AG04450 (cell line): ENCODE measurements at regions not wholly inside any gene's neighbourhood (a gene's known extent, or its start where the extent isn't known, plus 50 kb on each side); places are given as distances from the start of the nearest gene placed in this dataset.

Source experiments
- CTCF ChIA-PET: fragments of 300-600, 350-600 bp; formaldehyde crosslinking; extraction: SDS; loops from one replicate; lab custom pipeline; 2022; ENCODE audit warnings: antibody characterized with exemption, inconsistent platforms; lab: Charles Lee
- POLR2A ChIA-PET: fragments of 350-600 bp; formaldehyde crosslinking; extraction: SDS; loops from one replicate; lab custom pipeline; 2021; ENCODE audit warnings: antibody characterized with exemption, inconsistent platforms; lab: Yijun Ruan, JAX
- DNase-seq: peaks from one replicate; pipeline ENCODE4 v3.0.0-alpha.2; 2011; ENCODE audit warnings: low read depth, low spot score
- H3K27ac ChIP-seq: one replicate; pipeline ENCODE4 v1.5.1; 2012; ENCODE audit warnings: low read depth, low read length, control low read depth
- H3K27me3 ChIP-seq: one replicate; pipeline ENCODE4 v1.6.0; 2012; ENCODE audit warnings: low read length; ENCODE audit not compliant: control insufficient read depth, insufficient read depth
- H3K4me3 ChIP-seq: 2 replicates; pipeline ENCODE4 v1.5.1; 2011; ENCODE audit warnings: mild to moderate bottlenecking, low read depth, low read length, control low read depth
- H3K9me3 ChIP-seq: 2 replicates; pipeline ENCODE4 v1.5.1; 2012; ENCODE audit warnings: low read length; ENCODE audit not compliant: control insufficient read depth, insufficient read depth
- TF ChIP-seq, protein P1 (sequence below): IDR thresholded peaks from 2 replicates; pipeline ENCODE4 v1.5.1; 2011; ENCODE audit warnings: low read depth, low read length, control low read depth, inconsistent platforms

DNA sequence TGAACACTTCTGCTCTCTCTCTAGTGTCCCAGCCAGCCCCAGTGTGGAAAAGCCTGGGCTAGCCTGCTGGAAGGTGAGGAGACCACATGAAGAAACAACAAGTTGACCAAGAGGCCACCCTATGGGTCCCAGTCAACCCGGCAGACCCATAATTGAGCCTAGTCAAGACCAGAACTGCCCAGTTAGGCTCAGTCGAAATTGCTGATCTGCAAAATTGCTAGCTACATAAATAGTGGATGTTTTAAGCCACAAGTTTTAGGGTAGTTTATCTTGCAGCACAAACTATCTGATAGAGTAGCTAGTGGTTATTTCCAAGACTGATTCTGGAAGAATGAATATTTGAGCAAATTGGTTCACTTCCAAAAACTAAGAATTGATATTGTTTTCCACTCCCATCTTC lies 82.3 kb upstream of the CCDC112 start:
- no peak for DNase-seq
- ChIA-PET POLR2A (no interaction called here), CTCF (interaction anchor here (1.3 to 2.1 kb wide), 2 partner anchors 163 to 196 kb away, joined by 3 to 7 read pairs; no protein-coding TSS in a partner anchor)
- Histone ChIP-seq H3K9me3 (no peaks in the 10 kb centered on the region; the same call in 1 of the 2 replicates), H3K4me3 (no peak overlapping the region), H3K27me3 (no peaks in the 10 kb centered on the region), H3K27ac (no peak overlapping the region)
- TF ChIP-seq, protein P1, sequence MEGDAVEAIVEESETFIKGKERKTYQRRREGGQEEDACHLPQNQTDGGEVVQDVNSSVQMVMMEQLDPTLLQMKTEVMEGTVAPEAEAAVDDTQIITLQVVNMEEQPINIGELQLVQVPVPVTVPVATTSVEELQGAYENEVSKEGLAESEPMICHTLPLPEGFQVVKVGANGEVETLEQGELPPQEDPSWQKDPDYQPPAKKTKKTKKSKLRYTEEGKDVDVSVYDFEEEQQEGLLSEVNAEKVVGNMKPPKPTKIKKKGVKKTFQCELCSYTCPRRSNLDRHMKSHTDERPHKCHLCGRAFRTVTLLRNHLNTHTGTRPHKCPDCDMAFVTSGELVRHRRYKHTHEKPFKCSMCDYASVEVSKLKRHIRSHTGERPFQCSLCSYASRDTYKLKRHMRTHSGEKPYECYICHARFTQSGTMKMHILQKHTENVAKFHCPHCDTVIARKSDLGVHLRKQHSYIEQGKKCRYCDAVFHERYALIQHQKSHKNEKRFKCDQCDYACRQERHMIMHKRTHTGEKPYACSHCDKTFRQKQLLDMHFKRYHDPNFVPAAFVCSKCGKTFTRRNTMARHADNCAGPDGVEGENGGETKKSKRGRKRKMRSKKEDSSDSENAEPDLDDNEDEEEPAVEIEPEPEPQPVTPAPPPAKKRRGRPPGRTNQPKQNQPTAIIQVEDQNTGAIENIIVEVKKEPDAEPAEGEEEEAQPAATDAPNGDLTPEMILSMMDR = no peak

DNA sequence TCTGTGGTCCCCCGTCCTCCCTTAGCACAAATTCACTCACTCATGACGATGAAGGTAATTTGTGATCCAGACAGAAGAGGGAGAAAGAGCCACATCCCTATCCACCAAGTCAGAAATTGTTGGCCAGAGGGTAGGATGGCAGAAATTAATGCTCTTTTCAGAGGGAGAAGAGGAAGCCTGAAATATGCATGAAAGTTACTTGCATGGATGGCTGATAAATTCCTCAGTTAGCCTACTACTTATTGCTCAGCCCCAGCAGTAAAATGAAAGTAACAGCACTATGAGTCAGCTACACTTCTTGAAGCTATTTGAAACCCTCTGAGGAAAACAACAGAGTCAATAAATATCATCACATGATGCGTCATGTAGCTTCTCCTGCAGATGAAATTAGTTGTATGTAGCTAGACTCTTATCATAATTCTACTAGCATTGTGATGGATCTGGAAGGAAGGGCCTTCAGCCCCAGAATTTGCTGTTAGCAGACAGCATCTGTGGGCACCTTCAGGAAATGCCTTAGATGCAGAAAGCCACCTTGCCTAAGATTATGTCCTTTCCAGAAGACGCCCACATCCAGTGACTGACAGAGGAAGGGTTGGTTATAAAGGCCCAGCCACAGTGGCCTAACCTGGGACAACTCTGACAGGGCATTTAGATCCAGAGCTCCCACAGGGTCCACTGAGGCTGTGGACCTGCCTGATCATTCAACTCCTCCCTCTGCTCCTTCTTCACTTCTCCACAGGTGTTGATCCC lies 81.2 kb upstream of the CCDC112 start:
- CTCF ChIA-PET = interaction anchor here (0.5 to 2.1 kb wide), 7 partner anchors 9 to 247 kb away, joined by 3 to 7 read pairs (median 3); no protein-coding TSS in a partner anchor
- Histone ChIP-seq H3K9me3 (no peaks in the 10 kb centered on the region; the same call in 1 of the 2 replicates), H3K4me3 (no peak overlapping the region), H3K27me3 (no peaks in the 10 kb centered on the region), H3K27ac (peak overlapping the region; percentile 22)
- peak; percentile 66 for DNase-seq
- POLR2A ChIA-PET = interaction anchor here (0.7 to 1.0 kb wide), 2 partner anchors 12 to 167 kb away, joined by 4 to 5 read pairs; partner anchors contain the start of gene FEM1C
- TF ChIP-seq, protein P1 = peak; percentile 33; the same call in 1 of the 2 replicates

DNA sequence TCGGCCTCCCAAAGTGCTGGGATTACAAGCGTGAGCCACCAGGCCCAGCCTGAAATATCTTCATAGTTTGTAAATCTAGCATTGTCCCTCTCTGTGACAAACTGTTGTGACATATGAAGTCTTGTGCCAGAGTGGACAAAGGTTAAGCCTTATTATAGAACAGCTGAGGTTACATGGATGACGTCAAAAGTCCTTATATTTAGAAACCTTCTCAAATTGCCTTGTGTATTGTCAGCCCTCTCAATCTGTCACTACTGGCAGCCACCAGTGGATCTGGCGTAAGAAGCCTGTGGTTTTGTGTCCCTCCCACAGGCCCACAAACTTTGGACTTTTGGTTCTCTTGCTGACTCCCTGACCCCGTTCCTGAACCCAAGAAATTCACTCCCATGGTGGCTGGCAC lies 79.4 kb upstream of the CCDC112 start:
- TF ChIP-seq, protein P1 = no peak
- H3K4me3 ChIP-seq = no peak overlapping the region
- DNase-seq = no peak
- no peak overlapping the region for H3K27ac ChIP-seq
- ChIA-PET CTCF (no interaction called here), POLR2A (no interaction called here)
- H3K27me3 ChIP-seq = no peaks in the 10 kb centered on the region
- no peaks in the 10 kb centered on the region; the same call in 1 of the 2 replicates for H3K9me3 ChIP-seq

DNA sequence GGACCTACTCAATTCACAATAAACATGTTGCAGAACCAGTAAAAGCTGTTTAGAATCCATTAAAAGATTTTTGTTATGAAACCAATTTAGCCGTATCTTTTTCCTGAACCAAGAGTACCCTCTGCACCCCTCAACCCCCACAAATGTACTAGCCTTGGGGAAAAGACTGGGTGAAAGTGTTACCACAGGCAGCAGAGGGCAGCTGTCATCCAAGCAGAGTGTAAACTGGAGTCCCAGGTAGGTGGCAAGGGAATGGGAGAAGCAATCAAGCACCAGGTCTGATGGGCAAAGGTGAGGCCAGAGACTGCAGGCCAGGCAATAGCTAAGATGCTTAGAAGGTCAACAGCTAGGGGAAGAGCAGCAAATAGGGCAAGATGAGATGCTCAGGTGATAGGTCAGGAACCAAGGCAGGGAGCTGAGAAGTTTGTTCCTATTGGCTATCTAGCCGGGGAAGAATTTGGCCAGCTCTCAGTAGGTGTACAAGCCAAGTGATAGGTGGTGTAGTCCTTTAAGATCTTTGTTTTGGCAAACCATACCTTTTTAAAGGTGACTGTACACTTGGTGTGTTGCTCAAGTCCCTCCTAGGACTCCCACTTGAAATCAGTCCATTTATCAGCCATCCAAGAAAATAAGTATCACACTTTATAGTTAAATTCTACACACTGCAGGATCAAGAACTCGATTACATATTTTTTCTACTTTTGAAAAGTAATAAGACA lies 77.8 kb upstream of the CCDC112 start:
- Histone ChIP-seq H3K9me3 (peaks cover 3% of the 10 kb centered on the region; the same call in 1 of the 2 replicates), H3K27me3 (no peaks in the 10 kb centered on the region), H3K27ac (no peak overlapping the region), H3K4me3 (no peak overlapping the region)
- ChIA-PET CTCF (interaction anchor here (0.6 kb wide), 1 partner anchor 55 kb away, joined by 3 read pairs; no protein-coding TSS in a partner anchor), POLR2A (no interaction called here)
- DNase-seq = no peak
- TF ChIP-seq, protein P1 = no peak
